ENCODE measurements at regions not wholly inside any gene's neighbourhood (a gene's known extent, or its start where the extent isn't known, plus 50 kb on each side); places are given as distances from the start of the nearest gene placed in this dataset.

DNA sequence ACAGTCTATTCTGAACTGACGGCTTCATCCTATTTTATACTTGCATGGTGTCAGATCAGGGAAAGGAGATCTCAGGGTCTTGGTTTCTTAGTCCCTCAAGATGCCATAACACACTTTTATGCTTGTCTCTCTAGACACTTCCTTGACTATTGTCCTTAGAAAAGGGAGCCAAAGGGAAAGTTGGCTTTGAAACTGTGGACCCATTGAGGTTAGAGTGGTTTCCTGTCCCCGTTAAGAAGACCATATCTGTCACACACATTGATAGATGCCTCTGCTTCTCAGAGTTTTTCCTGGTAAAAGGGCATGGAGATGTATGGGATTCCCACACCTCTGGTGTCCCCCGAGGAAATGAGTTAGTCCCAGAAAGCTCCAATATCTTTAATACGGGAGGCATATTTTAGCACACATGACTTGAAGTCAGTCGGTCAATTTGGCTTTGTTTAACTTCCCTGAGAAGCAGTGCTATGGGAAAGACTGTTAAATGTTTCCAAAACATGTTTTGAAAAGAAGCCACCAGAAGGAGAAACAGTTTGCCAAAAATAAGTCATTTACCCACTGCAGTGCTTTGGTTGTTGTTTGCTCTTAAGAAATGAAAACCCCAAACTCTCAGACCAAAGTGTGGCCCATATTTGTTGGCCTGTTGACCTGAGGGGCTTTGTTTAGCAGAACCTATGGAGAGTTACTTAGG, 133.4 kb upstream of the CXCR4 start:
- no CpG with 5 or more reads among the region's 5 CpGs for WGBS (ENCODE audit: extremely low coverage, insufficient read length, low lambda C conversion rate)
- Histone ChIP-seq H3K4me2 (ENCODE audit: insufficient read depth, insufficient read length, low read length) (no peak overlapping the region), H2AK5ac (ENCODE audit: insufficient read length, low read length) (no peak overlapping the region), H3K79me1 (ENCODE audit: insufficient read depth, low read depth, low read length, poor library complexity, severe bottlenecking) (no peaks in the 10 kb centered on the region), H4K5ac (ENCODE audit: insufficient read length, low read depth, low read length) (no peak overlapping the region), H2BK12ac (ENCODE audit: insufficient read length, low read depth, low read length) (no peak overlapping the region), H3K56ac (ENCODE audit: insufficient read length, low read depth, low read length) (no peak overlapping the region), H4K91ac (ENCODE audit: insufficient read length, low read depth, low read length) (no peak overlapping the region), H3K9ac (ENCODE audit: extremely low read depth, insufficient read length, low read length) (no peak overlapping the region), H2BK120ac (ENCODE audit: low read depth, low read length, poor library complexity, severe bottlenecking) (no peak overlapping the region), H2BK15ac (ENCODE audit: low read depth, low read length) (no peak overlapping the region), H3K27me3 (ENCODE audit: insufficient read depth, low read length) (no peaks in the 10 kb centered on the region), H3T11ph (ENCODE audit: low read length) (no peak overlapping the region), H3K4ac (ENCODE audit: low read depth, low read length) (no peak overlapping the region), H3K79me2 (ENCODE audit: insufficient read depth, low read length) (no peaks in the 10 kb centered on the region), H3K9me3 (ENCODE audit: control insufficient read depth, low read depth, low read length) (no peaks in the 10 kb centered on the region), H4K20me1 (ENCODE audit: control insufficient read depth, insufficient read depth, insufficient read length) (no peaks in the 10 kb centered on the region), H2AFZ (ENCODE audit: low read length) (no peak overlapping the region), H3K14ac (ENCODE audit: insufficient read depth, low read length) (no peak overlapping the region), H4K8ac (replicated peaks; ENCODE audit: insufficient read length, low read depth, low read length) (no peak overlapping the region), H2BK20ac (ENCODE audit: low read depth, low read length, poor library complexity, severe bottlenecking) (no peak overlapping the region), H3K18ac (ENCODE audit: insufficient read length, low read depth, low read length) (no peak overlapping the region), H3K4me1 (ENCODE audit: insufficient read depth, low read length) (no peaks in the 10 kb centered on the region), H3K23ac (ENCODE audit: insufficient read length, low read depth, low read length) (no peak overlapping the region), H3K23me2 (ENCODE audit: insufficient read length, low read depth, low read length, poor library complexity, severe bottlenecking) (no peaks in the 10 kb centered on the region), H3K27ac (ENCODE audit: insufficient read length, low read depth, low read length) (no peak overlapping the region), H2BK5ac (ENCODE audit: insufficient read length, low read length) (no peak overlapping the region)
- H3K4me1 Mint-ChIP-seq, result peaks cover 2 to 4% of the 10 kb centered on the region in 2 experiments; a peak in 2 of 4 replicates
- TF ChIP-seq, protein P1, sequence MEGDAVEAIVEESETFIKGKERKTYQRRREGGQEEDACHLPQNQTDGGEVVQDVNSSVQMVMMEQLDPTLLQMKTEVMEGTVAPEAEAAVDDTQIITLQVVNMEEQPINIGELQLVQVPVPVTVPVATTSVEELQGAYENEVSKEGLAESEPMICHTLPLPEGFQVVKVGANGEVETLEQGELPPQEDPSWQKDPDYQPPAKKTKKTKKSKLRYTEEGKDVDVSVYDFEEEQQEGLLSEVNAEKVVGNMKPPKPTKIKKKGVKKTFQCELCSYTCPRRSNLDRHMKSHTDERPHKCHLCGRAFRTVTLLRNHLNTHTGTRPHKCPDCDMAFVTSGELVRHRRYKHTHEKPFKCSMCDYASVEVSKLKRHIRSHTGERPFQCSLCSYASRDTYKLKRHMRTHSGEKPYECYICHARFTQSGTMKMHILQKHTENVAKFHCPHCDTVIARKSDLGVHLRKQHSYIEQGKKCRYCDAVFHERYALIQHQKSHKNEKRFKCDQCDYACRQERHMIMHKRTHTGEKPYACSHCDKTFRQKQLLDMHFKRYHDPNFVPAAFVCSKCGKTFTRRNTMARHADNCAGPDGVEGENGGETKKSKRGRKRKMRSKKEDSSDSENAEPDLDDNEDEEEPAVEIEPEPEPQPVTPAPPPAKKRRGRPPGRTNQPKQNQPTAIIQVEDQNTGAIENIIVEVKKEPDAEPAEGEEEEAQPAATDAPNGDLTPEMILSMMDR (conservative IDR thresholded peaks at IDR 0.05), result no peak
- DNase-seq, result no peak
- H3K27me3 Mint-ChIP-seq (ENCODE audit: low read depth), result no peaks in the 10 kb centered on the region
- H3K9me3 Mint-ChIP-seq, result no peaks in the 10 kb centered on the region; a peak in 1 of 5 replicates
- no peak overlapping the region for H3K4me3 Mint-ChIP-seq
- no peak overlapping the region for H3K27ac Mint-ChIP-seq
- no peaks in the 10 kb centered on the region for H3K36me3 Mint-ChIP-seq (ENCODE audit: insufficient read depth in 1 of 3, low read depth in 3 of 3)
